ENCODE measurements at regions not wholly inside any gene's neighbourhood (a gene's known extent, or its start where the extent isn't known, plus 50 kb on each side); places are given as distances from the start of the nearest gene placed in this dataset.

DNA sequence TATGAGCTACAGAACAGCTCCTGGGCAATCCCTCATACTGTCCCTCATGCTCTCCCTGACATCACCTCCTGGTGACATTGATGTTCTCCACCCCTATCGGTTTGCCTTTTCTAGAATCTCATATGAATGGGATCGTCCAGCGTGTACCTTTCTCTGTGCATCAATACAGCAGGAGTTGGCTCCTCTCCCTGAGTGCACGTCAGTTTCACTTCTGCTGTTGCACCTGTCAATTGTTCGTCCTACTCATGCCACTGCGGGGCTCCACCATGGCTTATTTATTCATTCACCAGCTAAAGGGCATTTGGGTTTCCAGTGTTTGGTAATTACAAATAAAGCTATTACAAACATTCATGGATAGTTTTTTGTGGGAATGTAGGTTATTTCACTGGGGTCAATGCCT lies 269.1 kb upstream of the ZFP42 start:
- TF ChIP-seq SUZ12 (IDR thresholded peaks at IDR 0.05; ENCODE audit: extremely low read depth, insufficient read depth, insufficient read length) (no peak), ZNF274 (IDR thresholded peaks at IDR 0.05; ENCODE audit: low read depth, low read length) (no peak)

All from NT2/D1 (cell line).